Renal pelvis (tissue), 1 donor: ENCODE measurements at regions not wholly inside any gene's neighbourhood (a gene's known extent, or its start where the extent isn't known, plus 50 kb on each side); places are given as distances from the start of the nearest gene placed in this dataset.
"Not testable (repeated sequence)": the region's sequence is repeated elsewhere in the genome, so short reads cannot be mapped to it uniquely, and the experiment has no call there.

ENCODE experiments used
- DNase-seq: peaks from one replicate; pipeline ENCODE4 v3.0.0-alpha.2; 2013

DNA sequence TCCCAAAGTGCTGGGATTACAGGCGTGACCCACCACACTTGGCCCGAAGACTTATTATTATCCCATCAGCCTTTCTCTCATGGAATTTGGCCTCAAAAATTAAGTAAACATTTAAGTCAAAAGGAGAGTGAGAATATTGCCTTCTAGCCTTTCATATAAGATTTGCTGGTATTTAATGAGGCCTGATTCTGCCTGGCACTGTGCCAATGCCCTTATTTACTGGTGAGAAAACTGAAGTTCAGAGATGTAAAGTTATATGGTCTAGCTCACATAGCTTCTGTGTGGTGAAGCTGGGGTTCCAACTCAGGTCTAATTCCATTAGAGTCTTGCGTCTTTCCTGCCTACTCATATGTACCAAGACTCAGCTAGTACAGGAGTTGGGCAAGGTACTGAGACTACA lies 260.2 kb downstream of the SDHAF3 start:
- DNase-seq, result no peak

DNA sequence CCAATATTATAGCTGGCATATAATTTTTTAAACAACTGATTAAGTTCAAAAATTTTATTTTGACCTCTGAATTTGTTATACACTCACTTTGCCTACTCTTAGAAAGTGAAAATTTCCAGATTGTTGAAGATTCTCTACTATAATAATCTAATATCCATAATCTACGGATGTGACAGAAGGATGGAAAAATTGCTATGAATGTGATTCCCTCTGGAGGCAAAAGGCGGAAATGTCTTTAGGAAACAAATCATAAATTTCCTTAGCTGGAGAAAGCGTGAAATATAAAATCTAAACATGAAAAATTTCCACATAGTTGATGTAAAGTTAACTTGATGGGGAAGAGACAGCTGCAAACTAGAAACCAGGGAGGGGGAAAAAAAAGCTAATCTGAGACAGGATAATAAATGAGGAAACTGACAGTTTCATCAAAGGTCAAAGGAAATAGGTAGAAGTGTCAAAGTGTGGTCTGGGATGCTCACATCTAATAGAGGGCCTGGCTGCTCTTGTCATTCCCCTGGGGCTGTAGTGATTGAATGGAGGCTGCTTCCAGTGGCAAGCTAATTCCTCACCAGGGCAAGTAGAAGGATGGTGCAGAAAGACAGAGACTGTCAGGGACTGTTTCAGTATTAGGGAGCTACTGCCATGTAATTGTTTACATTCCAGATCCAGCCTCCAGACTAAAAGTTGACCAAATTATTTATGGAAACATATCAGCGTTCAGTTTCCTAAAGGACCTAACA lies 264.5 kb downstream of the SDHAF3 start:
- no peak for DNase-seq

DNA sequence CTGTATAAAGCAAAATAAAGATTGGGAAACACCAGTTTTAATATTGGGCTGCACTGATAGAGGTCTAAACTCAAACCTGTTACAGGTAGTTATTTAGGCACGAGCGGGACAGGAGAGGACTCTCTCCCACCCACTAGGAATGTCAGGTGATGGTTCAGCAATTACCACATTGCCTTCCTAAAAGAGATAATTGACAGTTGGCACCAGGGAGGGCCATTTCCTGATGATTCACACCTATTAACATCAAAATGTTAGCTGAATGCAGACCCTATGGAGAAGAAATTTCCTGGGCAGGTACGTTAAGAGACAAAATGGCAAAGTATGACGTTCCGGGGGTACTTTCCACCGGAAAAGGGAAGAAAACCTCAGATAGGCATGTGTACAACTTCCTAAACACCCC lies 272.6 kb downstream of the SDHAF3 start:
- DNase-seq, result no peak

DNA sequence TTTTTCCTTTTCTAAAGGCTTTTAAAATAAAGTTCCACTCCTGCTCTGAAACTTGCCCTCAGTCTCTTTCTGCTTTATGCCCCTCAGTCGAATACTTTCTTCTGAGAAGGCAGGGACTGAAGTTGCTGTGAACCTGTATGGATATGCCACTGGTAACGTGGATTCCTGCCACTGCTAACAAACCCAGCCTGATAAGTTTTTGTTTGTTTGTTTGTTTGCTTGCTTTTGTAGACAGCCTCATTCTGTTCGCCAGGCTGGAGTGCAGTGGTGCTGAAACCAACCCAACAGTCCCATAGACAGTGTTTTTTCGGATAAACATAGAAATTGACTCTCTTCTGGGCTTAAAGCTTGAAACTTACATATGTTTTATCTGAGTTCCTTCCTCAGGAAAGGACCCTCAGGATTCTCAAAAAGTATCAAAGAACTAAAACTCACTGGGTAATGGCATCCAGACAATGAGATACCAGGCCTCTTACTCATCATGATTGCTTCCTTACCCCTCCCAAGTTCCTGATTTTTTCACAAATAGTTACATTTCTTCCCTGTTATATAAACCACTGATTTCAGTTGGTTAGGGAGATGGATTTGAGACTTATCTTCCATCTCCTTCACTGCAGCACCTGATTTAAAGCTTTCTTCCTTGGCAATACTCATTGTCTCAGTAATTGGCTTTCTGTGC lies 273.6 kb downstream of the SDHAF3 start:
- DNase-seq, result no peak

DNA sequence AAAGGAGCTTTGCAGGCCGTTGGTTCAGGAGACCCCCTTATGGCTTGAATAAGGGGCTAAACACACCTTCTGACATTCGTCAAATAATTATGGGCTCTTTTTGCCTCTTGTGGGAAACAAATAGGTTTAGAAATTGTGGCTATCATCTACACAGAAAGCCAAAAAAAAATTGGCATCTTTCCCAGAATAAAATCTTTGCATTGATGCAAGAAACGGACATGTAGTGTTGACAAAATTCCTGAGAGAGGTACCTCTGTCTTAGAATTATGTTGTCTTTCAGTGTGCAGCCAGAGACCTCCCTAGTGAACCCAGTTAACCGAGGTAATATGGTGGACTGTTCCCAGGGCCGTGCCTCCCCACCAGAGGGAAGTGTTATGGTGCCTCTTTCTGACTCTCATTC lies 283.9 kb downstream of the SDHAF3 start:
- no peak for DNase-seq

DNA sequence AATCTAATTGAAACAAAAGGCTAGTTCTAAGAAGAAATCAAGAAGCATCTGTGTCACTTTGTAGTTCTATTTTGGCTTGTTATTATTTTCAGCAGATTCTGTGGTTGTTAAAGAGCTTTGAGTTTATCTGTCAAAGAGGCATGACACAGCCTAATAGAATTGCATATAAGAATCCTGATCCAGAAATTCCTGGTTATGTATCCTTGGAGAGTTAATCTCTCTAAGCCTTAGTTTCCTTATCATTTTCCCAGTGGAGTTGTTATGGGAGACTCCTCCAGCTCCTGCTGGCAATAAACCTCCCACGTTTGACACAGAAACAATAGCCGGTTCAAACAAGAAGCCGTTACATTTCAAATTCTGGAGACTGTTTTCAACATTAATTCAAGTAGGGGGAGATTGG lies 288.3 kb downstream of the SDHAF3 start:
- DNase-seq, result no peak

DNA sequence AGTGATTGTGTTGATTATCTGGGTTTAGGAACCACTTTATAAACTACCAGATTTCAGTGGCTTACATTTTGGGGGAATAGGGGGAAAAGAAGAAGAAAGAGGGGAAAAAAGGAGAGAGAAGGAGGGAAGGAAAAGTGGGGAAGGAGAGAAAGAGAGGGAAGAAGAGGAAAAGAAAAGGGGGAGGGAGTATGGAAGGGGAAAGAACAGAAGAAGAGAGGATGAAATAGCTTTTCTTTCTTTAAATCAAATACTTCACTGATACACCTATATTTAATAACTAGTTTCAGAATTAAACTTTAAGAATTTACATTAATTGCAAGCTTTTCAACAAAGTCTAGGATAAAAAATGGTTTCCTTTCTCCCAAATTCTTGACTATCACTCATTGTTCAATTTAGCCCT lies 289.6 kb downstream of the SDHAF3 start:
- DNase-seq, result no peak

DNA sequence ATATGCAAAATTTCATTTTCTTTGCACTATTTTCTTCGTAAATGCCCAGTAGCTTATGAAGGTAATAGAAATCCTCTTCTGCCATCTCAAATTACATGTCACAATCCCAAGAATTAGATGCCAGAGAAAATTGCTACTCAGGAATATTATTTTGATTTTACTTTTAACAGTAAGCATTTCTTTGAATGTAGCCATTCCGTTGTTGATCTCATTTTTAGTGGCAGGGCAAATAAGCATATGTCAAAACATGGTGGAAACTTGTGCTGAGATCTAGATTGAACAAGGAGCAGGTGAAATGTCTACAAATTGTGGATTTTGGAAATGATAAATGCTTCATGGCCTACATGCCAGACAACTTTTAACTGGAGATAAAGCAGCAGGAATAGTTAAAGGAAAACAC lies 291.8 kb downstream of the SDHAF3 start:
- no peak for DNase-seq

DNA sequence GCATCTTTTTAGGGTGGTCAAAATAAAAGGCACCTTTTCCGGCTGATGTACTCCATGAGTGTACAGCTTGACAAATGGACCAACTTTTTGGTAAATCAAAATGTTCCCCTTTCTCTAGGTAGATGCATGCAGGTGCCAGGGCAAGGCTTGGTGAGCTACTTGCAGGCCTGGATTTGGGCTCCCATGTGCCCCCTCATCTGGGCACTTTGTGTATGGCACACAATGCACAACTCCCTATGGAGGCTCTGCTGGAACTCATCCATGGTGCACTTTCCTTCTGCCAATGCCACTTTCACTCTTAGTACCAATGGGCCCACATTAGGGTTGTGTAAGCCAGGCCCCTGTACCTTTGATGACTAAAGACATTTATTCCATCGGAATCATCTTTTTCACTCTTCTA lies 300.8 kb downstream of the SDHAF3 start:
- no peak for DNase-seq

DNA sequence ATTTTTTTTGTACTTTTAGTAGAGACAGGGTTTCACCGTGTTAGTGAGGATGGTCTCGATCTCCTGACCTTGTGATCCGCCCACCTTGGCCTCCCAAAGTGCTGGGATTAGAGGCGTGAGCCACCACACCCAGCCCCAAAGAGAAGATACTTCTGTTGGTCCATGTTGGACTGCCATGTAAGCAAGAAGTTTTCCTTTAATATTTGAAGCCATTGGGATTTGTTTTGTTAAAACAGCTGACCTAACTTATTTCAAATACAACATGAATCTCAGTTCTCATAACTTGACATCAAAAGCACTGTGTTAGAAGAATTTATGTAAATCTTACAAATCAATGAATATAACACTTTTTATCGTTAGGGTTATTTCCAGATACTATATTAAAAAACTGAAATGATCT lies 302.4 kb downstream of the SDHAF3 start:
- DNase-seq, result no peak

DNA sequence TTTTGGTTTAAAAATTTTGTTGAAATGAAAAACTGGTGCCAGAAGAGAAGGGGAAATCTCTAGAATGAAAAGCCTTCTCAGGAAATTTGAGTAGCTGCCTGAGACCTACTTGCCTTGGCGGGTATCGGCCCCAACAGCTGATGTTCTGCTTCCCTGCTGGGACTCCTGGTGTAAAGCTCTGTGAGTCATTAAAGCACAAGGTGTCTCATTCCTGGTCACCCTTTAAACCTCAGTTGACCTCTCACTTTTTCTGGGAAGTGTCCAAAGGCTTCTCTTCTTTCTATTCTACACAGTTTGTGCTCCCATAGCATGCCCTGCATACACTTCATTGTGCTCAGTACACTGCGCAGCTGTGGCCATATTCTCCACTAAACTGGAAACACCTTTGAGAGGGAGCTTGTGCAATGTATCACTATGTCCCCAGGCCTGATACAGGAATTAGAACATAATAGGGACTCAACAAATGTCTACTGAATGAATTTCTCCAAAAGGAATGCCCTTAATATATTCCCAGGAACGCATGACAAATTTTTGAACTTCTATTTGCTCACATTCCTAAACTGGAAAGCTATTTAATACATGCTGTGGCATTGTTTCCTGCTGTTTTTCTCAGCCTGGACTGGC lies 303.9 kb downstream of the SDHAF3 start:
- no peak for DNase-seq

DNA sequence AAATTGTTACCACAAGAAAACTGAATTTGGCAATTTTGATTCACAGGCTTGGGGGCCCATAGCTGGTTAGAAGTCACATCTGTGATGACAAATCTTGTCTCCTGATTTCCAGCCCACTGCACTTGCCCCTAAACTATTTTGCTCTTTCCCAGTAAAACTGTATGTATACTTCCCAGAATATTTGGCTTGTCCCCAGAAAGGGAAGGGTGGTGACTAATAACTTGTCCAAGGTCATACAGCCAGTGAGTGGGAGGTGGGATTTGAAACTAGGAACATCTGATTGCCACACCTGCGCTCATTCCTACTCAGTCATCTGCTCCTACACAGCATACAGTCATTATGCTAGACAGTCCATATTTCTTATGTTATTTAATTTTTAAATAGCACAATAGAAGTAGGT lies 304.5 kb downstream of the SDHAF3 start:
- DNase-seq, result no peak

DNA sequence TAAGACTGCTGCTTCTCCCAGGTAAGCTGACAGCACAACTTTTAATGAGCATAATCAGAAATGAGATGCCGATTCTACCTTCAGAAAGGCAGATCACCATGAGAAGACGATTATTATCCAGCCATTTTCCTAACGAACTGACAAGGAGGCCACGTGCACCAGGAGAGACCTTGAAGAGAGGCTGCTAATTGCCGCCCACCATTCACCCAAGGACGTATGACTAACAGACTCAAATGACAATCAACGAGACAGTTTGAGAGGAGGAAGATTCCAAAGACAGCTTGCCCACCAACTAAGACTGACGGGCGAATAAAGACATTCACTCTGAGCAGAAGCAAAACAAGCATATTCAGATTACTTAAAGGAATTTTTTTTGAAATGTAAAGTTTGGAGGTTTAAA lies 301.9 kb upstream of the TAC1 start:
- no peak for DNase-seq

DNA sequence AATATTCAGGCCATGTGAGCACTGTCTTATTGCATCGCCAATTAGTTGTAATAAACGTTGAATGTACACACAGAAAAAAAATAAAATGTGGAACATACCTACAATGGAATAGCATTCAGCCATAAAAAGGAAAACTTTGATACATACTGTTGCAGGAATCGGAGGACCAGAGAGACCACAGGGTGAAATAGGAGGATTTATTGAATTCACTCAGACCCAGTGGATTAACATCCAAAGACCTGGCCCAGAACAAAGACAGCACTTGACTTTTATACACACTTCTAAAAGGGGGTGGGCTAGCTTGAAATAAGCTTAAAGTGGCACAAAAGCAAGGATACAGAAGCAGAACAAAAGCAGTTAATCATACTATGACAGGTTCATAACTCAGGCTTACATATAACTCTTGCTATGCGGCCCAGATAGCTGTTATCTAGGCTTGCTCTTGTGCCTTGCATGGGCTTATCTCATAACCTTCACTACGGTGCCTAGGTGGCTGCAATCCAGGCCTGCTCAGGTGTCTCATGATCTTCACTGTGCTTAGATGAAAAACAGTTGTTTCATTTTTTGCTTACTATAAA lies 292.2 kb upstream of the TAC1 start:
- no peak for DNase-seq

DNA sequence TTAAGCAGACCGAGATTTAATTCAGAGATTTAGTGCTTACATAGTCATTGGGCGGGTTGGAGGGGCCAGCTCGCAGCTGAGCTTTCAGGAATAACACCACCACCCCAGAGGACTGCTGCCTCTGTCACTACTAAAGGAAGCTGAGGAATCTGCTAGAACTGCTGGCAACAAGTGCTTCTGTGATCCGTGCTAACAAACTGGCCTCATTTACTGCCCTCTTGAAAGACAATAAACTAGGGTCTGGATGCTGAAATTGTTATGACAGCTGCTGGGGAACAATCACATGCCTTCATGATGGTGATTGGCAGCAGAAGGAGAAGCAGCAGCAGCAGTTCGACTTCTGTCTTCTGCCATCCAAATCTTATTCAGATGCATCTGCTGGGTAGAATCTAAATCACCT lies 285.5 kb upstream of the TAC1 start:
- no peak for DNase-seq

DNA sequence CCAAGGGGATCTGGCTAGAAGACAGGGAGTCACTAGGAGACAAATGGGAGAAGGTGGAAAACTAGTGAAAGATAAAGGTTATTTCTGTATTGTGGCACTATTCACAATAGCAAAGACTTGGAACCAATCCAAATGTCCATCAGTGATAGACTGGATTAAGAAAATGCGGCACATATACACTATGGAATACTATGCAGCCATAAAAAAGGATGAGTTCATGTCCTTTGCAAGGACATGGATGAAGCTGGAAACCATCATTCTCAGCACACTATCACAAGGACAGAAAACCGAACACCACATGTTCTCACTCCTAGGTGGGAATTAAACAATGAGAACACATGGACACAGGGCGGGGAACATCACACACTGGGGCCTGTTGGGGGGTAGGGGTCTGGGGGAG lies 282.4 kb upstream of the TAC1 start:
- not testable (repeated sequence) for DNase-seq

DNA sequence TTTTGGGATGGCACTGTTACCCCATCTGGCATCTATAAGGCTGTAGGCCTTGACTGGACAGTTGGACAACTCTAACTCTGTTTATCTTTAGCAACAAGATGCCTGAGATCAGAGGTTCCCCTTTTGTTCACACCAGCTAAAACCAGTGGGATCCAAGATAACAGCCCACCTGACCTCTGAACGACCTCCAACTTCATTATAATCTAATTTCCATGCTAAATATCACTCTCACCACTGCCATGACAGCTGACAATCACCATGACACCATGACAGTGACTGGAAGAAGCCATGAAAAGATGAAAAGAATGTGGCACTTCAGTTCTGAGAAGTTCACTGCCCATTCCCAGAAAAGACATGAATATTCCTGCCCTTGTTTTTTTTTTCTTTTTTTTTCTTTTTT lies 281.4 kb upstream of the TAC1 start:
- no peak for DNase-seq

DNA sequence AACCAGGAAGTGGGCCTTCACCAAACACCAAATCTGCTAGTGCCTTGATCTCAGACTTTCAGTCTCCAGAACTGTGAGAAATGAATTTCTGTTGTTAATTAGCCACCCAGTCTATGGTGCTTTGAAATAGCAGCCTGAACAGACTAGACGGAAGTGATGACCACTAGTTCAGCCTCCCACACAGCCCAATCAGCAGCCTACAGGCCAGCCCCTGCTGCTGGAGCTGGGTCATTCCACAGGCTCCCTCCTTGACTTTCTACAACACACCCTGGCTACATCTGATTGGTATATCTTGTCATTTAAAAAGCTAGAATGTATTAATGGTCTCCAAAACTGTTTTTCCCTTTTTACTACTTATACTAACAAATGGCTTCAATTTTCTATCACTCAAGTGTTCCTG lies 277.2 kb upstream of the TAC1 start:
- no peak for DNase-seq

DNA sequence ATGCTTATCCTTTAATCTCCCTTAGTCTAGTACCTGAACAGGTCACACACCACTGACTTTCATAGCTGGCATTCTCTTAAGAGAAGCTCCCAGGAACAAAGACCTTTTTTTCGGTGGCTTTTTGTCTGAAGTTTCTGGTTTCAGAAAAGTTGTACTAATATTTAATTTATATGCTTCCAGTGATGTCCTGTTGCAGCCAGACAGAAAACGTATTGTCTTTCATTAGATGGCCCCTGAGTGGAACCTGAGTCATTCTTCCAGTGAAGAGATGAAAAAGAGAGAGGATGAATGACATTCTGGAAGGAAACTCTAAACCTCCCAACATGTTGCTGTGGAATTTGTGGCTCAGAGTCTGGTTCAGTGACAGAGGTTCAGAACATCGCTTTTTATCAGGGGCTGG lies 274.8 kb upstream of the TAC1 start:
- peak; percentile 64 for DNase-seq

DNA sequence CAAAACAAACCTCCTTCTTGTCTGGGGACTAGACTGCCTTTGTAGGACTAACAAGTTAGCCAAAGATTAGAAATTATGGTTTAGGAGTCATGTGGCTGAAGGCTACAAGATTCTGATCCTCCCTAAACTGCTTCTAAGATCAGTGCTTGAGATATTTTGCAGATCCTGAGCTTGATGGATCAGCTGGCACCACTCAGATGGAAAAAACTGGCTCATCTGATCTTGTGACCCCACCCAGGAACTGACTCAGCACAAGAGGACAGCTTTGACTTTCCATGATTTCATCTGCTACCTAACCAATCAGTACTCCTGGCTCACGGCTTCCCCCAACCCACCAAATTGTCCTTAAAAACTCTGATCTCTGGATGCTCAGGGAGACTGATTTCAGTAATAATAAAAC lies 271.5 kb upstream of the TAC1 start:
- no peak for DNase-seq

DNA sequence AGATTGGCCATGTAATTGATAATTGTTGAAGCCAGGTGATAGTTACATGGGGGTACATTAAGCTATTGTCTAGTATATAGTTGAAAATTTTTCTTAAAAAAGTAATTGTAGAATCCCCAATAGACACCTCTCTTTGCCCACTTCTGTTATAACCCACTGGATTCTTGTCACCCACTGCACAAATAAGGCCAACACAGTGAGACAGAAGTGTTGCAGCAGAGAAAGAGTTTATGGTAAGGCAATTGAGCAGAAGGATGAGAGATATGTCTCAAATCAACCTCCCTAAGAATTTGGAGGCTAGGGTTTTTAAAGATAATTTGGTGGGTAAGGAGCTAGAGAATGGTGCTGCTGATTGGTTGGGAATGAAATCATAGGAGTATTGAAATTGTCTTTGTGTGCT lies 270.3 kb upstream of the TAC1 start:
- no peak for DNase-seq

DNA sequence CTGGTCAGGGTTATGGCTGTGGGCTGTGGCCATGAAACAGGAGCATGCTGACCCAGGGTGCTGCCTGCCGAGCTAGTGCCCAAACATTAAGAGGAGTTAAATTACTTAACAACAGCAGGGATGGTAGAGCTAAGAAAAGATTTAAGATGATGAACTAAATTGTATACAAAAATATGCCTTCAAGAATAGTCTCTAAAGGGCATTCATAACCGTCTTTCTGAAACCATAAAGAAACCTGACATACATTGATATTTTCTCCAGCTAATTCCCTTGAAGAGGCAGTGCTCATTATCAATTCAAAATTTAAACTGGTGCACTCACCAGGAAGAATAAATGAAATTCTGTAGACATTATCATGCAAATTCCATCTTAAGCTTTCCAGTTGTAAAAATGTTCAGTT lies 265.8 kb upstream of the TAC1 start:
- DNase-seq, result no peak
